ENCODE measurements at regions not wholly inside any gene's neighbourhood (a gene's known extent, or its start where the extent isn't known, plus 50 kb on each side); places are given as distances from the start of the nearest gene placed in this dataset.

GRCh38 chr11:109867784-109868183 is 225.4 kb upstream of the ZC3H12C start:
- DNase-seq, result no peak

DNA sequence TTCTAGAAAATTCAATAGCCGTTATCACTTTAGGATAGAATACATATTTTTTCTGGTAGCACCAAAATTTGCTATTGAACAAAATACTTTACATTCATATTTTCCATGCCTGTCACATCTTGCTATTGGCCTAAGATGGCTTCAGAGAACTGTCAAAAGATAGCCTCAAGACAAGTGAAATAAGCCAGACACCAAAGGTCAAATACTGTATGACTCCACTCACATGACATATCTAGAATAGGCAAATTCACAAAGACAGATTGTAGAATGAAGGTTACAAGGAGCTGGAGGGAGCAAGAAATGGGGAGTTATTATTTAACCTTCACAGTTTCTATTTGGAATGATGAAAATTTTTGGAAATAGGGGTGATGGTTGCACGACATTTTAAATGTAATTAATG is 223.7 kb upstream of the ZC3H12C start:
- DNase-seq, result no peak

- no peak for DNase-seq
These were observed 222.9 kb upstream of the ZC3H12C start for GRCh38 chr11:109870297-109870696.

DNA sequence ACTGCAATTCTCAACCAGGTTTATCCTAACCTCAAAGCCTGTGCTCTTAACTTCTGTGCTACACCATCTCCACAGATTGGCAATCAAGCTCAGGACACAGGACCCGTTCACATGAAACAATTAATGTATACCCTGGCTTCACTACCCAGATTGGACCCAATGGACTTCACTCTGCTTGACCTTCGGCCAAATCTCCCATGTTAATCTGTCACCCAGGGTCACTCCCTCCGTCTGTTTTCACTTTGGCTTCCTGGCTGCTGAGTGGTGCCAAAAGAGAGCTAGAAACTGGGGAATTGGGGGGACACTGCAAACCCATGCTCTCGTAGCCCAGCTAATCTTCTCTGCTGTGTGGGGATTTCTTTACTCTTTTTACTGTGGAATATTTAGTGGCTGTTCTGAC is 216.1 kb upstream of the ZC3H12C start:
- DNase-seq, result no peak

DNA sequence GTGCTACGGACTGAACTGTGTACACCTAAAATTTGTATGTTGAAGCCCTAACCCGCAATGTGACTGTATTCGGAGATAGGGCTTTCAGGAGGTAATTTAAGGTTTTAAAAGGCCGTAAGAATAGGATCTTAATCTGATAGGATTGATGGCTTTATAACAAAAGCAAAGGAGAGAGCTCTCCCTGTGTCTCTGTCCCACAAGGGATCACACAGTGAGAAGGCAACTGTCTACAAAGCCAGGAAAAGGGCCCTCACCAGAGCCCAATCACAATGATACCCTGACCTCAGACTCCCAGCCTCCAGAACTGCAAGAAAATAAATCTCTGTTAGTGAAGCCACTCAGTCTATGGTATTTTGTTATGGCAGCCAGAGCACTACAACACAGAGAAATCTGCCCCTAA is 208.7 kb upstream of the ZC3H12C start:
- no peak for DNase-seq

- no peak for DNase-seq
These were observed 208.2 kb upstream of the ZC3H12C start for GRCh38 chr11:109885006-109885405.

- no peak for DNase-seq
These were observed 200.8 kb upstream of the ZC3H12C start for GRCh38 chr11:109892321-109892794.

DNA sequence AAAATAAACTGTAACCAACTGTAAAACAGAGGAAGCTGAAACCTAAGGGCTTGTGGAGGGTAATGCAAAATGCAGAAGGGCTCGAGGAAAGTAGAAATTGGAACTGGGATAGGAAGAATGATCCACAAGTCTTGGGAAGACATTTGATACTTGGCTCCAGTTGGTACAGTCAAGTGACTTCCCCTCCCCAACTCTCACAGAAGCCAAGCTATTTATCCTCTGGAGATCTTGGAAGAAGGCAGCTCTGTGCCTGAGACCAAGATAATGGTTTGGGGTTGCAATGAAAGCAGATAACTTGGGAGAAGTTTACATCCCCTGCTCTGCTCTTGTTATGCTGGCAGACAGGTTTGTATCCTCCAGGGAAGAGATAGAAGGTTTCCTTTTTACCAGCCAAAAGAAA is 198.9 kb upstream of the ZC3H12C start:
- no peak for DNase-seq

GRCh38 chr11:109898592-109898991 is 194.6 kb upstream of the ZC3H12C start:
- DNase-seq, result no peak

DNA sequence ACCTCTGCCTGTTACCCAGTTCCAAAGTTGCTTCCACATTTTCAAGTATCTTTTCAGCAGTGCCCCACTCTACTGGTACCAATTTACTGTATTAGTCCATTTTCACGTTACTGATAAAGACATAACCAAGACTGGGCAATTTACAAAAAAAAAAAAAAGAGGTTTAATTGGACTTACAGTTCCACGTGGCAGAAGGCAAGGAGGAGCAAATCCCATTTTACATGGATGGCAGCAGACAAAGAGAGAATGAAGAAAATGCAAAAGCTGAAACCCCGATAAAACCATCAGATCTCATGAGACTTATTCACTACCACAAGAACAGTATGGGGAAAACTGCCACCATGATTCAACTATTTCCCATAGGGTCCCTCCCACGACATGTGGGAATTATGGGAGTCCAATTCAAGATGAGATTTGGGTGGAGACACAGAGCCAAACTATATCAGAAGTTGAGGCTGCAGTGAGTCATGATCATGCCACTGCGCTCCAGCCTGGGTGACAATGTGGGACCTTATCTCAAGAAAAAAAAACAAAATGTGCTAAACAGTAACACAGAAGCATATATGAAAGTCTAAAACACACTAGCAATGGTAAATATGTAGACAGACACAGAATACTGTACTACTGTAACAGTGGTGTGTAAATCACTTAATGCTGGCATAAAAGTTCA is 190.3 kb upstream of the ZC3H12C start:
- DNase-seq, result no peak

DNA sequence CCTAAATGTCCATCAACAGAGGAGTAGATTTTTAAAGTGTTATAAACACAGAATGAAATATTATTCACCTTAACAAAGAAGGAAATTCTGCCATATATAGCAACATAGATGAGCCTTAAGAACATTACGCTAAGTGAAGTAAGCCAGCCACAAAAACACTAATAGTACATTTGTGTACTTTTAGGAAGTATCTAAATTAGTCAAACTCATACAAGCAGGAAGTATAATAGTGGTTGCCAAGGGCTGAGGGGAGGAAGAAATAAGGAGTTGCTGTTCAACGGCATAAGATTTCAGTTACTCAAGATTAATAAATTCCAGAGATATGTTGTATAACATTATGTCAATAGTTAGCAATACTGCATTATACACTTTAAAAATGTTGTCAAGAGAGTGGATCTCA is 181.7 kb upstream of the ZC3H12C start:
- DNase-seq, result no peak

- DNase-seq, result no peak
These were observed 179.2 kb upstream of the ZC3H12C start for GRCh38 chr11:109914038-109914437.

GRCh38 chr11:109914809-109915653 is 178.2 kb upstream of the ZC3H12C start:
- no peak for DNase-seq

DNA sequence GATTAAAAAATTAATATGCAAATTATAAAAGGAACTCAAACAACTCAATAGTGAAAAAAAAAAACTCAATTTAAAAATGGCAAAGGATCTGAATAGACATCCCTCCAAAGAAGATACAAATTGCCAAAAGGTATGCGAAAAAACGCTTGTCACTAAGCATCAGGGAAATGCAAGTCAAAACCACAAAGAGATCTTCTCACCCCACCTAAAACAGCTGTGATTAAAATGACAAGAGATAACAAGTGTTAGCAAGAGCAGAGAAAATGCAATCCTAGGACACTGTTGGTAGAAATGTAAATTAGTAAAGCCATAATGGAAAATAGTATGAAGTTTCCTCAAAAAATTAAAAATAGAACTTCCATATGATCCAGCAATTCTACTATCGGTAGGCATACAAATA is 166.3 kb upstream of the ZC3H12C start:
- no peak for DNase-seq

DNA sequence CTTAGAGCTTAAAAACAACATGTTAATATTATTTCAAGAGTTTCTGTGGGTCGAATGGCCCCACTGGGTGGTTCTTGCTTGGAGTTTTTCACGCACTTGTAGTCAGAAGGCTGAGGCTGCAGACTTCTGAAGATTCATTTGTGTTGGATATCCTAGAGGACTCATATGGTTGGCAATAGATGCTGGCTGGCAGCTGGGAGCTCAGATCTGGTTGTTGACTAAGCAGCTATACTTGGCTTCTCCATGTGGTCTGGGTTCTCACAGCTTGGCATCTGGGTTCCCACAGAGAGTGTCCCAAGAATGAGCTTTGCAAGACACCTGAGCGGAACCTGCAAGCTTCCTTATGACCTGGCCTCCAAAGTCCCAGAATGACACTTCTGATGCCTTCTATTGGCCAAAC is 163.9 kb upstream of the ZC3H12C start:
- DNase-seq, result no peak

GRCh38 chr11:109933126-109933525 is 160.1 kb upstream of the ZC3H12C start:
- no peak for DNase-seq

DNA sequence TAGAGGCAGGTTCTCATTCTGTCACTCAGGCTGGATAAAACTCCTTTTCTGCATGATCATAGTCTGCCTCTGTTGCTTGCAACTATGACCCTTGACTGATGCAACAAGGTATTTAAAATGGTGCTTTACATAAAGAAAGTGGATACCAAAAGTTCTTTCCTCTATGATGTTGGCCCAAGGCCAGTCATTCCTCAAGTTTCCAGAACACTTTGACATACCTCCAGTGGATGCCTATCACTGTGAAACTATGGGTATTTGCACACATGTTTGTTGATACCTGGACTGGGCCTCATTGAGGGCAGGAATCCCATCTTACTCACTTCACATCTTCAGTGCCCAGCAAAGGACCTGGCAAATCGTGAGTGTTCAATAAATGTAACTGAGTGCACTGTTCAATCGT is 159.0 kb upstream of the ZC3H12C start:
- no peak for DNase-seq

GRCh38 chr11:109936661-109937180 is 156.5 kb upstream of the ZC3H12C start:
- no peak for DNase-seq

DNA sequence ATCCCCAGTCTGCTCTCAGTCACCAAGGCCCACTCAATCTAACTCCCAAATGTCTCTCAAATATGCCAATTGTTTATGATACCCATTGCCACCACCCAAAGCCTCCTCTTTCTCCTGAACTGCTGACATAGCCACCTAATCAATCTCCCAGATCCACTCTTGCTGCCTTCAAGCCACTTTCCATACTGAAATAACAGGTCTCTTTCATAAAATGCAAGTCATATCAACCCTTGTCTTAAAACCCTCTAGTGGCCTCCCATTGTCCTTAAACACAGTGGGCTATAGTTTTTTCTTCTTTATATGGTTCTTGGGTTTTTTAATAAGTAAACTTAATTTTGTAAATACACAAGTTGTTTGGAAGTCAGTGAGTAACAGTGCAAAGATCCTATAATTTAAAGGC is 155.2 kb upstream of the ZC3H12C start:
- no peak for DNase-seq

GRCh38 chr11:109939166-109939810 is 153.9 kb upstream of the ZC3H12C start:
- no peak for DNase-seq

DNA sequence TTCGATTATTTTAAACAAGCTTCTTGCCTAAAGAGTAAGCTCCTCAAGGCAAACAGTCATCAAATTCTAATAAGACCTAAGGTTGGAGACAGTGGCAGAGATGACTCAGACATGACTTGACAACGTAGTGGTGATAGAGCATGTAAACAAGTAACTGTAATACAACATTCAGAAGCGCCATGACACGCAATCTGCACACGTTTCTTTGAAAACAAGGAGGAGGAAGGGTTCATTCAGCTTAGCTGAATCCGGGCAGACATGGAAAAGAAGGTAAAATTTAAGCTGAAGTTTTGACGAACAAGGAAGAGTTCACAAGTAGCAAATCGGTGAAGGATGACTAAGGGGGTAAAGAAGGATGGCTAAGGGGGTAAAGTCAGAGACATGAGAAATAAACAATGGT is 152.4 kb upstream of the ZC3H12C start:
- no peak for DNase-seq

DNA sequence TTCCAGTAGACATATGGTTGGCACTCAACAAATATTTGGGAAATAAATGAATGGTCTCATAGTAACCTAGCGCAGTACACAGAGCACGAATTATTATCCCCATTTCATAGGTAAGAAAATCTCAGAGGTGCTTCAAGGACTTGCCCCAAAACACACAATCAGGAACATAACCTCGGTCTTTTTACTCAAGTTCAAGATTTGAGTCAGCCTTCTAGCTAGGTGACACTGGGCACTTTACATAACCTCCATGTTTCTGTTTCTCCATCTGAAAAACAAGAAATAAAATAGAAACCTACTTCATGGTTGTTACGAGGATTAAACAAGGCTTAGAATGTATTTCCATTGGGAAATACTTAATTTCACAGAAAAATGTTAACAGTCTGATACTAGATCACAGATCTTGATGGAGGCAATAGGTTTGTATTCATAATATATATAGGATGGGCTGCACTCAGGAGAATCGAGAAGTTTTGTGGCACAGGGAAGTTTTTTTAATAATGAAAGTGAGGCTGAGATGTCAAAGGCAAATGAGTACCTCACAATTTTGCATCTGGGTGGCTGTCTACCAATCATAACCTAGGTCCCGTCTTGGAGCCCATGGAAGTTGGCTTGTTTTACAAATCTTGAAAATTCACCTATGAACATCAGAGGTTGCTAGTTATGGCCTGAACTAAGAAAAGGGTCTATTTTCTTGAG is 147.4 kb upstream of the ZC3H12C start:
- DNase-seq, result no peak

DNA sequence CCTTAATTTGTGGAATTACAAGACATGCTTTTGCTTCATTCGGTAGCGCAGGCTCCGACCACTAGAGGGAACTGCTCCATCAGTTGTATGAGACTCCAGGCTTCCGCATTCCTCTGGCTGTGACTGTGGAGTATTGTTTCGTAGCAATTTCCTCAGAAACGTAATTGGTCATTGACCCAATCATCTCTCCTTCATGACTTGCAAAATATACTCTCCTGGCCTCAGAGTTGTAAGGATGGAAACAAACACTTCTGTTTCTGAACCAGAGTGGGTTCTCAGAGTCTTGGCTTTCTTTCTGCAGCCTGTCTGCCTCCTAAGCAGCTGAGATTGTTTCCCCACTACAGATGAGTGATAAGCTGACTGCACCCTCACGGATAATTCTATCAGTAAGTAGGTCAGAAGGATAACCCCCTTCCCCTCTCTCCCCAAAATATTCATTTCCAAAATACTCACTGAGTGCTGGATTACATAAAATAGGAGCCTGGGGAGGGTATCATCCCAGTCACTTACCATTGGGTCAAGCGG is 146.8 kb upstream of the ZC3H12C start:
- DNase-seq, result peak; percentile 55 to 74

Data from CD4-positive, alpha-beta T cell treated with Interleukin-4 for 1 hour (primary cell).